HepG2 (cell line): ENCODE measurements at regions not wholly inside any gene's neighbourhood (a gene's known extent, or its start where the extent isn't known, plus 50 kb on each side); places are given as distances from the start of the nearest gene placed in this dataset.

Experiments used
- CTCF ChIP-seq: sonication (generic); formaldehyde crosslinking; IDR thresholded peaks from 2 replicates; pipeline ENCODE4 v1.5.0; 2020; ENCODE audit warnings: mild to moderate bottlenecking, missing genetic modification reagents, moderate library complexity
- EZH2 ChIP-seq: conservative IDR thresholded peaks from 2 replicates; pipeline ENCODE4 v1.6.1; 2012; ENCODE audit warnings: mild to moderate bottlenecking, low read depth, low read length, moderate library complexity
- JUND ChIP-seq: sonication (generic); formaldehyde crosslinking; IDR thresholded peaks from 2 replicates; pipeline ENCODE4 v1.8.0; 2022; ENCODE audit warnings: mild to moderate bottlenecking, missing genetic modification reagents
- POLR2AphosphoS5 ChIP-seq: IDR thresholded peaks from 2 replicates; pipeline ENCODE4 v1.6.1; 2012; ENCODE audit warnings: low read depth, low read length
- POLR2G ChIP-seq: fragments of 200-400 bp; formaldehyde crosslinking; IDR thresholded peaks from 2 replicates; pipeline ENCODE4 v1.6.1; 2018; ENCODE audit warnings: mild to moderate bottlenecking, low read depth, low read length, moderate library complexity
- ZBTB33 ChIP-seq: sonication (generic); formaldehyde crosslinking; IDR thresholded peaks from 2 replicates; pipeline ENCODE4 v1.4.0; 2020; ENCODE audit warnings: missing genetic modification reagents
- ZBTB43 ChIP-seq: sonication (generic); formaldehyde crosslinking; conservative IDR thresholded peaks from 2 replicates; pipeline ENCODE4 v1.4.0; 2020; ENCODE audit warnings: missing genetic modification reagents
- ZNF629 ChIP-seq: sonication (generic); formaldehyde crosslinking; conservative IDR thresholded peaks from 2 replicates; pipeline ENCODE4 v1.5.0; 2020; ENCODE audit warnings: missing genetic modification reagents

- TF ChIP-seq POLR2G (no peak), CTCF (no peak), ZBTB33 (CRISPR knock-in tag) (no peak), POLR2AphosphoS5 (no peak), ZNF629 (CRISPR knock-in tag) (no peak), EZH2 (no peak), JUND (CRISPR knock-in tag) (no peak), ZBTB43 (CRISPR knock-in tag) (no peak)
Observed at GRCh38 chr4:79073471-79073870, 134.2 kb upstream of the PAQR3 start.
